ENCODE measurements at regions not wholly inside any gene's neighbourhood (a gene's known extent, or its start where the extent isn't known, plus 50 kb on each side); places are given as distances from the start of the nearest gene placed in this dataset.

DNA sequence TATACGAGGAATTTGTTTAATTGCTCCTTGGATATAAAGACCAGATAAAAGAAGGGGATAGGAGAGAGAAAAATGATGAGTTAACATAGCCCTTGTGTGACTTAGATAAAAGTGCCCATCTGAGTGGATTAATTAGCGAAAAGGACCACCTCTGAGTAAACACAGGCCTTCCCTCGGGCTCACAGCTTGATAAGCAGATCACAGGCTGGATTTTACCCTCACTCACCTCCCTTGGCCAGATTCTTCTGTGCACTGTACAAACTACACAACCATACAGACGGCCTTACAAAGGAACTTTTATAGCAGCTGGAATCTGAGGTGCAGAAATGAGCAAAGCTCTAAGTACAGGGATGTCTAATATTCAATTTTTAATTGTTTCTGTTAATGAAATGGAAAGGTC is 112.4 kb upstream of the STT3B start:
- no peak for DNase-seq (ENCODE audit: low spot score)

- DNase-seq (ENCODE audit: low spot score), result no peak
Measured at GRCh38 chr3:31421314-31422048, 111.2 kb upstream of the STT3B start.

DNA sequence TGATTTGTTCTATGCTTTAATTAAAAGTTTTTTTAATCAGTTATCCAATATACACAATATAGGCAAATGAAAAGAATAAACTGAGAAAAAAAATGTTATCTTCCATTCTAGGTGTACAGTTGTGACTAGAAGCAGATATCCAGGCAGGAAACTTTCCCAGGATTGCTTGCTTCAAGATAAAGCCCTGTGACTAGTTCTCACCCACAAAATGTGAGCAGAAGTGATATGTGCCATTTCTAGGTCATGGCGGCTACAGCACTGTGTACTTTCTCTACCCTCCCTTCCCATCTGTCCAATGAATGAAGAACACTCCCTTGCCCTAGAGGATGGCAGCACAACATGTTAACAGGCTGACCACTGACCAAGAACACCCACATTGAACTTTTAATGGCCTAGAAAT is 110.5 kb upstream of the STT3B start:
- no peak for DNase-seq (ENCODE audit: low spot score)

DNA sequence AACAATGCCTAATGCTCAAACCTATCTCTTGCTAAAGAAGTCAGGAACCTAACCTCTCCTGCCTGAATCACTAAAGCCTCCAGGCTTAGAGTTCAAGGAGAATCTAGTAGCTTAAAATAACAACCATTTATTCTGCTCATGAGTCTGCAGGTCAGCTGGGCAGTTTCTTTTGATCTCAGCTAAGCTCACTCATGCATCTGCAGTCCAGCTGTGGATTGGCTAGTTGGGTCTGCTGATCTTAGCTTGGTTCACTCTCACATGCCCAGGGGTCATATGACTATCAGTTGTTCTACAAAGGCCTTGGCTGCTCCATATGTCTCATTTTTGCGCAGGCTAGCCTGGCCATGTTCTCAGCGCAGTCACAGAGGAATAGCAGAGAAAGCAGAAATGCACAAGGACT is 109.2 kb upstream of the STT3B start:
- no peak for DNase-seq (ENCODE audit: low spot score)

DNA sequence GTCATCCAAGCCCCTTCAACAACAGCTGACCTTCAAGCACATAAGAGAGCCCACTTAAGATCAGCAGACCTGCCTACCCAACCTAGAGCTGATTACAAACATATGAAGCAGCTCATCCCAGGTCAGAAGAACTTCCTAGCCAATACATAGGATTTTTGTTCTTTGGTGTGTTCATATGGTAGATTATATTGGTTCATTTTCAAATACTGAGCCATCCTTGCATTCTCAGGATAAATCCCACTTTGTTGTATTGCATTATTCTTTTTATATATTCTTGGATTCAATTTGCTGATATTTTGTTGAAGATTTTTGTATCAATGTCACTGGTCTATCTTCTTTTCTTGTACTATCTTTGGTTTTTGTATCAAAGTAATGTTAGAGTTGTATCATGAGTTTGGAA is 107.3 kb upstream of the STT3B start:
- no peak for DNase-seq (ENCODE audit: low spot score)

DNA sequence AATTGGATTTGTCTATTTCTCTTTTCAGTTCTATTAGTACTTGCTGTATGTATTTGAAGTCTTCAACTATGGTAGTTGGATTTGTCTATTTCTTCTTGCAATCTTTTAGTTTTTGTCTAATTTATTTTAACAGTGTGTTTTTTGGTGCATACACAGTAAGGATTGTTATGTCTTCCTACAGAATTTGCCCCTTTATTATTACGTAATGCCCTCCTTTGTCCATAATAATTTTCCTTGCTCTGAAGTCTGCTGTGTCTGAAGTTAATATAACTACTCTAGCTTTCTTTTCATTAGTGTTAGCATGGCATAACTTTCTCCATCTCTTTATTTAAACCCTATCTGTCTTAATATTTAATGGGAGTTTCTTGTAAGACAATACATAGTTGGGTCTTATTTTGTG is 105.1 kb upstream of the STT3B start:
- no peak for DNase-seq (ENCODE audit: low spot score)

GRCh38 chr3:31431321-31431720 is 101.4 kb upstream of the STT3B start:
- DNase-seq (ENCODE audit: low spot score), result no peak

DNA sequence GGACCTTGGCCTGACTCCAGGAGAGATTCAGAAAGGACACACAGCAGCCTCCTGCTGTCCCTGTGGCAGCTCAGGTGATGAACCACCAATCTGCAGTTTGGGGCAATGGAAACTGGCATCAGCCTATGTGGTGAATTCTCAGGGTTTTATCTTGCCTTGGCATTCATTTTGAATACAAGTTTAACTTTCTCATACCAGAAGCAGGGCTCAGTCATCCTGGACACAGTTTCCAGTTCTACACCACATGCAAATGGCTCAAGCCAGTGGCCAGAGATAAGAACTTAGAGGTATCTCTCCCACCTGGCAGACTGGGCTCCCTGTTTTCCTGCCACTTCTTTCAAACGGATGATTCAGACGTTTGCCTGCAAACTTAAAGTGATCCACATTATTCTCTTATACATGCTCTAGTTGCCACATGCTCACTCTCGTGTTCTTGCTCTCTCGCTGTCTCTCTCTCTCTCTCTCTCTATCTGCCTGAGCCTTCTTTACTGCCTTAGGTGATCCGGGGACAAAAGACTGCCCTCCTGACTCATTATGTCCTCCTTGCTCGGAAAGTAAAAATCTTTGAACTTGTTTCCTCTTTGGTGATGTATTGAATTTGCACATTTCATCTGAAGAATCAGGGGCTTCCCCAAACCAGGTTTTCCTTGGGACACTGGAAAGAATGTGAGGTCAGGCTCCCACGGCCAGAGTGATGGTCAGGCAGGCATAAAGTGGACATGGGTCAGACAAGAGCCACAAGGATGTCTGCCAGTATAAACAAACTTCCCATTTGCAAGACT is 99.6 kb upstream of the STT3B start:
- no peak for DNase-seq (ENCODE audit: low spot score)

- DNase-seq (ENCODE audit: low spot score), result no peak
Measured at GRCh38 chr3:31433679-31433992, 99.1 kb upstream of the STT3B start.

GRCh38 chr3:31434819-31435218 is 97.9 kb upstream of the STT3B start:
- DNase-seq (ENCODE audit: low spot score), result no peak

- DNase-seq (ENCODE audit: low spot score), result no peak
Measured at GRCh38 chr3:31436830-31437229, 95.9 kb upstream of the STT3B start.

DNA sequence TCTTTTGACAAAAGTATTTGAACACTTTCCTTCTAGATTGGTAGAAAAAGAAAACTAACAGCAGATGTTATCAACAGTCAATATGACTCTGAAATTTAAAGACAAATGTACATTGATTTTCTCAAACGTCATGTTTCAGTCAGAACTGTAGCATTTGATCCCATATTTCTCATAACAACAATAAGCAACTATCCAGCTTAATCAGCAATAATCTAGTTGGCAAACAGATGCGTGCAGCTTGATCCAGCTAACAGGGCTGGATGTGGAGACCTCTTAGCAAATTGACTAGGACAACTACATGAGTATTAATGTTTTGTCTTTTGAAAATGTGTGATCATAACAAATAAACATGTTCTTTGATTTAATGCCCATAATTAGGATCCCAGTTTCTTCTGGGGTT is 94.0 kb upstream of the STT3B start:
- no peak for DNase-seq (ENCODE audit: low spot score)

GRCh38 chr3:31439890-31440750 is 92.6 kb upstream of the STT3B start:
- no peak for DNase-seq (ENCODE audit: low spot score)

DNA sequence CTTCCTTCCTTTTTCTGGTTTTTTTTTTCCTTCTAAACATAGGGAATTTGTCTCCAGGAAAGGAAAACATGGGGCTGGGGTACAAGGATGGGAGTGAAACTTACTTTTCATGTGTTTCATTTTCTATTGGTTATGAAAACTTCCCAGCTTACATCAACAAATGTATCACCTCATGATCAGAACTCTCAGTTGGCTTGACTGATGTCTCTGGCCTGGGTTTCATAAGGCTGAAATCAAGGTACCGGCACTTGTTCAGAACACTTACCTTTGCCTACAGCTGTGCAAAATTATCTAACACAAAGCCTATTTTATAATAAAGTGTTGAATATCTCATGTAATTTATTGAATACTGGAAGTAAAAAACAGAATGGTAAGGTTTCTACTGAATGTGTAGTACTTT is 91.8 kb upstream of the STT3B start:
- no peak for DNase-seq (ENCODE audit: low spot score)

- no peak for DNase-seq (ENCODE audit: low spot score)
Measured at GRCh38 chr3:31442755-31443154, 90.0 kb upstream of the STT3B start.

DNA sequence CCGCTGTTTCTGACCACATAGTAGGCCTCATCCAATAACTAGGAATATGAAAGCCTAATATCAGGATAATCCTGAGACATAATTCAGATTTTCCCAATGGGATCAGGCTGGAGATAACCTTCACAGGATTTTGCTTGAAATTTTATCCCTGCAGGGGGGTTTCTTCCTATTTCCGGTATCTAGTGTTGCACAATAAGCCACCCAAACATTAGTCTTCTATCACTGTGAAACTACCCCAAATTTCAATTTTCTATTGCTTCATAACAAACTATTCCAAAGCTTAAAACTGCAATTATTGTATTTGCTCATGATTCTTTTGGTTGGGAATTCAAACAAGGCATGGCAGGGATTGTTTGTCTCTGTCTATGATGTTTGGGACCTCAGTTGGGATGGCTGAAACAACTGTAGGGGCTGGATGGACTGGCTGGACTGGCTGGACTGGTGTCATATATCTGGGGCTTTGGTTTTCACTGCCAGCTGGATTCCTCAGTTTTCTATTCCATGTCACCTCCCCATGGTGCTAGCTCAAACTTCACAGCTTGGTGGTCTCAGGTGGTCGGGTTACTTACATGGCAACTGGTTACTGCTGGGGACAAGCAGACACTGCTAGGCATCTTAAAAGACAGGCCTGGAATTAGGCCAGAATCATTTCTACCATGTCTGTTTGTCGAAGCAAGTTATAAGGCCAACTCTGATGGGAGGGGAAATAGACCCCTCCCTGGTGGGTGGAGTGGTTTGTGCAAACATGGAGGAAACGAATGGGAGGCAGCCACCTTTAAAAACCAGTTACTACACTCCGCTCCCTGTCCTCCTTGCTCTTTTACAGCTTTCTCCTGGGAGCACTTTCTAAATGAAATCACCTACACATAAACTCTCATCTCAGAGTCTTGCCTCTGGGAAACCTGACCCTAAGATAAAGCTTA is 88.2 kb upstream of the STT3B start:
- DNase-seq (ENCODE audit: low spot score), result no peak

DNA sequence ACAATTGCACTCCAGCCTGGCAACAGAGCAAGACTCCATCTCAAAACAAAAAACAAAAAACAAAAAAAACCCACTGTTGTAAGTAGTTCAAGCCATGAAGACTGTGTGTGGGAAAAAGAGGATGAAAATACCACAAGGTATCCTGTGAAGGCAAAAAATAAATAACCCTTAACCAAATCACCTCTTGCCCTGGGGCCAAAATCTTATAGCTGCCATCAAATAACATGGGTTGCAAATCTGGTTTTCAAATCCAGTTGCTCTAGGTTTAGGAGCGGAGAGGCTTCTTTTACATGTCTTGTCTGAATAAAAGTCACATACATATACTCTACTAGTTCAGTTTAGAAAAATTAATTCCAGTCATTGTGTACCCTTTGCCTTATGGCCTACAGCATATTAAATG is 87.0 kb upstream of the STT3B start:
- DNase-seq (ENCODE audit: low spot score), result no peak

- DNase-seq (ENCODE audit: low spot score), result peak; percentile 22
Measured at GRCh38 chr3:31448035-31448881, 84.5 kb upstream of the STT3B start.

- no peak for DNase-seq (ENCODE audit: low spot score)
Measured at GRCh38 chr3:31448882-31449243, 83.9 kb upstream of the STT3B start.

GRCh38 chr3:31449318-31449717 is 83.4 kb upstream of the STT3B start:
- DNase-seq (ENCODE audit: low spot score), result no peak

DNA sequence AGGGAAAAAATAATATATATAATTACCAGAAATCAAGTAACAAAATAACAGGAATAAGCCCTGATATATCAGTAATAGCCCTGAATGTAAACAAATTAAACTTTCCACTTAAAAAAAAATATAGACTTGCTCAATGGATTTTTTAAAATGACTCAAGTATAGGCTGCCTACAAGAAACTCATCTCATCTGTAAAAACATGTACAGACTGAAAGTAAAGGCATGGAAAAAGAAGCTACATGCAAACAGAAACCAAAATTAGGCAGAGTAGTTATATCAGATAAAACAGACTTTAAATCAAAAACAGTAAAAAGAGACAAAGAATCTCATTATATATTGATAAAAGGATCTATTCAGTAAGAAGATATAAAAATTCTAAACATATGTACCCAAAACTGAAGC is 82.4 kb upstream of the STT3B start:
- DNase-seq (ENCODE audit: low spot score), result no peak

Measured in HT-29 (cell line).